ENCODE measurements at regions not wholly inside any gene's neighbourhood (a gene's known extent, or its start where the extent isn't known, plus 50 kb on each side); places are given as distances from the start of the nearest gene placed in this dataset.

GRCh38 chr5:53355316-53355715 is 125.1 kb upstream of the FST start:
- TF ChIP-seq CTCF (conservative IDR thresholded peaks at IDR 0.05; ENCODE audit: low read length) (no peak), EZH2phosphoT487 (IDR thresholded peaks at IDR 0.05; ENCODE audit: borderline replicate concordance, low read depth, low read length) (no peak)

Measured in OCI-LY7 (cell line).